Vagina (tissue), 2 donors: ENCODE measurements at regions not wholly inside any gene's neighbourhood (a gene's known extent, or its start where the extent isn't known, plus 50 kb on each side); places are given as distances from the start of the nearest gene placed in this dataset.

ENCODE experiments used
- DNase-seq, 2 donors: peaks; one replicate each; pipeline ENCODE4 v3.0.0-alpha.2; 2017; ENCODE audit errors: extremely low spot score in 2 of 2
- H3K27ac ChIP-seq: fragments of 200-600 bp; sonication (generic); one replicate; pipeline ENCODE4 v1.5.1; 2019
- H3K27me3 ChIP-seq: fragments of 200-600 bp; sonication (generic); one replicate; pipeline ENCODE4 v1.5.1; 2019
- H3K36me3 ChIP-seq, 2 donors: fragments of 200-600 bp; sonication (generic); one replicate each; pipeline ENCODE4 v1.5.1; 2017 to 2019
- H3K4me1 ChIP-seq: fragments of 200-600 bp; sonication (generic); one replicate; pipeline ENCODE4 v1.5.1; 2019
- H3K4me3 ChIP-seq, 2 donors: fragments of 200-600 bp; sonication (generic); 1 replicate in 1 of 2; 2 replicates in 1 of 2; pipeline ENCODE4 v1.5.1; 2016 to 2019
- H3K9me3 ChIP-seq: fragments of 200-600 bp; sonication (generic); one replicate; pipeline ENCODE4 v1.5.1; 2019
- CTCF ChIP-seq, 3 experiments: fragments of 450-650 bp in 2 of 3; fragments of 200-600 bp in 1 of 3; sonication (generic) in 1 of 3; IDR thresholded peaks; one replicate each; pipeline ENCODE4 v1.5.1; 2017 to 2019; ENCODE audit warnings: antibody characterized with exemption in 3 of 3, mild to moderate bottlenecking in 2 of 3, moderate library complexity in 2 of 3
- POLR2A ChIP-seq, 2 donors: fragments of 450-650 bp; IDR thresholded peaks; one replicate each; pipeline ENCODE4 v1.6.1; 2017; ENCODE audit warnings: antibody characterized with exemption in 2 of 2, mild to moderate bottlenecking in 2 of 2, moderate library complexity in 2 of 2
- POLR2AphosphoS5 ChIP-seq, 2 donors: sonication (generic); formaldehyde crosslinking; IDR thresholded peaks; one replicate each; pipeline ENCODE4 v1.9.0; 2017; ENCODE audit warnings: antibody characterized with exemption in 2 of 2, mild to moderate bottlenecking in 2 of 2, low read depth in 1 of 2; ENCODE audit not compliant: insufficient read depth in 1 of 2
- intact Hi-C: fragments of 100-400 bp; cut with DNase I; formaldehyde crosslinking; loops from one replicate; pipeline ENCODE4 v1.15.1; 2023

DNA sequence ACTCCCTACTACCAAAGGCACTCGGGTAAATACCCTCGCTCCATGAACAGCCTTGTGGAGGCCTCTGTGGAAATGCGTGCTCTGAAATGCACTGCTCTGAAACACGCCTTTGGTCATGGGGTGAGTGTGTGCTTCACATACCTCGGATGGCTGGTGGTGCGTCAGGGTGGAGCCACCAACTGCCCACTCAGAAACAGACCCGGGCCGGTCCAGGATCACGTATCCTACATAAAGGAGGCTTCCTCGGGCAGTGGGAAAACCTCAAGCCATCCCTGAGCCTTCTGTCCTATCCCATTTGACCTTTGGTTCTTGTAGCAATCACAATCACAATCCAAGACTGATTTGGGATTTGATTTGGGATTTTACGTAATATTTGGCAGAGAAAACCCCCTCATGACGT lies 53.5 kb upstream of the ZNF516 start:
- TF ChIP-seq POLR2A (IDR thresholded peaks at IDR 0.05) (no peak), POLR2AphosphoS5 (IDR thresholded peaks at IDR 0.05; ENCODE audit: insufficient read depth in 1 of 2, low read depth in 1 of 2) (no peak), CTCF (IDR thresholded peaks at IDR 0.05) (no peak)
- no peaks in the 10 kb centered on the region for H3K9me3 ChIP-seq
- no peaks in the 10 kb centered on the region for H3K27me3 ChIP-seq
- no peak for DNase-seq
- peaks cover 6% of the 10 kb centered on the region for H3K4me1 ChIP-seq
- no peak overlapping the region for H3K27ac ChIP-seq
- no peak overlapping the region for H3K4me3 ChIP-seq
- no peaks in the 10 kb centered on the region for H3K36me3 ChIP-seq
- intact Hi-C loops, result no loop called here

DNA sequence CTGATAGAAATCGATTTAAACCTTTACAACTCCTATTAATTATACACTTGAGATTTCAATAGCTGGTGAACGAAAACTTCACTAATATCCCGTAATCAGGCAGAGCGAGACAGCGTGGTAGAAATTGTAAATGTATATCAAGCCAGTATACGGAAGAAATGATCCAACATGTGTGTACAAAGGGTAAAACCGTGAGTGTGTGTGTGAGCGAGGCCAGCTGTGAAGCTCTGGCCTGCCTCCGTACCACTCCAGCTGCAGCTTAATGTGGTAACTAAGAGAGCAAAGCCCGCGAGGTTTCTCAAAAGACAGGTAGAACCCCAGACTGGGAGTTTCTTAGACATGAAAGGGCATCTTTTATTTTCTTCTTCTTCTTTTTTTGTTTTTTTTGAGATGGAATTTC lies 52.3 kb upstream of the ZNF516 start:
- intact Hi-C loops, result no loop called here
- Histone ChIP-seq H3K9me3 (no peaks in the 10 kb centered on the region), H3K4me3 (no peak overlapping the region), H3K4me1 (peaks cover 6% of the 10 kb centered on the region), H3K27ac (no peak overlapping the region), H3K36me3 (no peaks in the 10 kb centered on the region), H3K27me3 (no peaks in the 10 kb centered on the region)
- TF ChIP-seq POLR2AphosphoS5 (IDR thresholded peaks at IDR 0.05; ENCODE audit: insufficient read depth in 1 of 2, low read depth in 1 of 2) (no peak), CTCF (IDR thresholded peaks at IDR 0.05) (no peak), POLR2A (IDR thresholded peaks at IDR 0.05) (no peak)
- no peak for DNase-seq

DNA sequence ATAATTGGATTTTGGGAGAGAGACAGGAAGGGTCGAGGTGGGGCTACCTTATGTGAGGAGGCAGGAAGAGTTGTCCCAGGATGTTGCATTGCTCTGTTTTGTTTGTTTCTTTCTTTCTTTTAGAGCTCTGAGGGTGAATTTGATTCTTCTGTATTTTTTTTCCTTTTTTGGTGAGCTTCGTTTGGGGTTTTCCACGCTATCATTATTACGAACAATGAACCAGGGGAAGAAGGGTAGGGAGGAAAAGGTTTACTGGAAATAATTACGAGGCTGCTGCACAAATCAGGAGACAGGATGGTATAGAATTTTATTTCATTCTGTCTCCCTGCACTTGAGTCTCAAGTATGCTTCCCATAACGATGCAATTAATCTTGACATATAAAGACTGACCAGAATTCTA lies 51.4 kb upstream of the ZNF516 start:
- Histone ChIP-seq H3K27ac (peak overlapping the region; percentile 72), H3K4me1 (peaks cover 6% of the 10 kb centered on the region), H3K27me3 (no peaks in the 10 kb centered on the region), H3K36me3 (no peaks in the 10 kb centered on the region), H3K9me3 (no peaks in the 10 kb centered on the region), H3K4me3 (no peak overlapping the region)
- no peak for TF ChIP-seq POLR2A (IDR thresholded peaks at IDR 0.05)
- TF ChIP-seq POLR2AphosphoS5 (IDR thresholded peaks at IDR 0.05; ENCODE audit: insufficient read depth in 1 of 2, low read depth in 1 of 2), result no peak
- no peak for TF ChIP-seq CTCF (IDR thresholded peaks at IDR 0.05)
- intact Hi-C loops, result no loop called here
- DNase-seq, result no peak

GRCh38 chr18:76546088-76546435 lies 51.0 kb upstream of the ZNF516 start:
- intact Hi-C loops, result no loop called here
- no peak for DNase-seq
- Histone ChIP-seq H3K9me3 (no peaks in the 10 kb centered on the region), H3K27me3 (no peaks in the 10 kb centered on the region), H3K27ac (peak overlapping the region; percentile 72), H3K4me3 (no peak overlapping the region), H3K36me3 (no peaks in the 10 kb centered on the region), H3K4me1 (peaks cover 6% of the 10 kb centered on the region)
- no peak for TF ChIP-seq CTCF (IDR thresholded peaks at IDR 0.05)
- TF ChIP-seq POLR2AphosphoS5 (IDR thresholded peaks at IDR 0.05; ENCODE audit: insufficient read depth in 1 of 2, low read depth in 1 of 2), result no peak
- TF ChIP-seq POLR2A (IDR thresholded peaks at IDR 0.05), result no peak

GRCh38 chr18:76545433-76546087 lies 50.5 kb upstream of the ZNF516 start:
- peak overlapping the region; percentile 72 for H3K27ac ChIP-seq
- intact Hi-C loops, result no loop called here
- no peak for DNase-seq
- no peaks in the 10 kb centered on the region for H3K27me3 ChIP-seq
- H3K36me3 ChIP-seq, result no peaks in the 10 kb centered on the region
- H3K4me3 ChIP-seq, result no peak overlapping the region
- H3K9me3 ChIP-seq, result no peaks in the 10 kb centered on the region
- TF ChIP-seq POLR2AphosphoS5 (IDR thresholded peaks at IDR 0.05; ENCODE audit: insufficient read depth in 1 of 2, low read depth in 1 of 2), result no peak
- TF ChIP-seq CTCF (IDR thresholded peaks at IDR 0.05), result no peak
- no peak for TF ChIP-seq POLR2A (IDR thresholded peaks at IDR 0.05)
- H3K4me1 ChIP-seq, result peaks cover 6% of the 10 kb centered on the region
